SH-SY5Y (cell line): ENCODE measurements at regions not wholly inside any gene's neighbourhood (a gene's known extent, or its start where the extent isn't known, plus 50 kb on each side); places are given as distances from the start of the nearest gene placed in this dataset.

Experiments used
- GATA2 ChIP-seq: IDR thresholded peaks from 2 replicates; pipeline ENCODE4 v1.6.1; 2011; ENCODE audit warnings: mild to moderate bottlenecking, low read depth, low read length
- GATA3 ChIP-seq: IDR thresholded peaks from 2 replicates; pipeline ENCODE4 v1.6.1; 2011; ENCODE audit warnings: low read depth, mild to moderate bottlenecking, low read length, moderate library complexity

GRCh38 chr14:26930576-26930975 is 332.7 kb upstream of the NOVA1 start:
- TF ChIP-seq GATA2 (no peak), GATA3 (no peak)
